Astrocyte of the cerebellum (primary cell): ENCODE measurements at regions not wholly inside any gene's neighbourhood (a gene's known extent, or its start where the extent isn't known, plus 50 kb on each side); places are given as distances from the start of the nearest gene placed in this dataset.

Experiments
- DNase-seq: peaks from one replicate; pipeline ENCODE4 v3.0.0-alpha.2; 2011; ENCODE audit warnings: low read depth
- H3K4me3 ChIP-seq: 2 replicates; pipeline ENCODE4 v1.5.1; 2011; ENCODE audit warnings: mild to moderate bottlenecking, low read depth, low read length, moderate library complexity
- CTCF ChIP-seq: IDR thresholded peaks from 2 replicates; pipeline ENCODE4 v1.5.1; 2012; ENCODE audit warnings: low read length, low read depth, moderate library complexity, mild to moderate bottlenecking; ENCODE audit errors: missing control alignments
- in situ Hi-C: cut with HindIII; loops from 2 replicates; pipeline ENCODE4 v1.10.0; 2017; ENCODE audit warnings: low sequenced_read_pairs

GRCh38 chr9:27990524-27990923, 417.2 kb upstream of the C9orf72 start:
- H3K4me3 ChIP-seq = no peak overlapping the region
- no peak for TF ChIP-seq CTCF
- DNase-seq = no peak
- in situ Hi-C loops = no loop called here

GRCh38 chr9:27991221-27991620, 417.9 kb upstream of the C9orf72 start:
- DNase-seq = no peak
- no peak for TF ChIP-seq CTCF
- no peak overlapping the region for H3K4me3 ChIP-seq
- in situ Hi-C loops = no loop called here

GRCh38 chr9:28001096-28001495, 427.8 kb upstream of the C9orf72 start:
- in situ Hi-C loops = no loop called here
- no peak overlapping the region for H3K4me3 ChIP-seq
- no peak for TF ChIP-seq CTCF
- no peak for DNase-seq

GRCh38 chr9:28004900-28005299, 431.6 kb upstream of the C9orf72 start:
- no peak for TF ChIP-seq CTCF
- in situ Hi-C loops = no loop called here
- no peak for DNase-seq

GRCh38 chr9:28005779-28006178, 432.5 kb upstream of the C9orf72 start:
- no peak for DNase-seq
- no peak overlapping the region for H3K4me3 ChIP-seq
- TF ChIP-seq CTCF = no peak
- in situ Hi-C loops = no loop called here

More at GRCh38 chr9:28004900-28005299, 431.6 kb upstream of the C9orf72 start:
- no peak overlapping the region for H3K4me3 ChIP-seq

- in situ Hi-C loops = no loop called here
- DNase-seq = no peak
- no peak overlapping the region for H3K4me3 ChIP-seq
- TF ChIP-seq CTCF = no peak
Measured at GRCh38 chr9:28007097-28007817, 434.0 kb upstream of the C9orf72 start.
